Ovary (tissue), 7 donors: ENCODE measurements at regions not wholly inside any gene's neighbourhood (a gene's known extent, or its start where the extent isn't known, plus 50 kb on each side); places are given as distances from the start of the nearest gene placed in this dataset.

Experiments
- DNase-seq, 5 donors: peaks; one replicate each; pipeline ENCODE4 v3.0.0-alpha.2; 2019 to 2020
- H3K27ac ChIP-seq, 2 donors: fragments of 200-600 bp; one replicate each; pipeline versions ENCODE4 v1.5.1 to v1.8.0; 2019 to 2022
- H3K27me3 ChIP-seq: fragments of 200-600 bp; one replicate; pipeline ENCODE4 v1.8.0; 2022
- H3K36me3 ChIP-seq: fragments of 200-600 bp; sonication (generic); one replicate; pipeline ENCODE4 v1.5.1; 2019
- H3K4me1 ChIP-seq: one replicate; pipeline ENCODE4 v1.8.1; 2013; ENCODE audit warnings: mild to moderate bottlenecking, moderate library complexity; ENCODE audit not compliant: insufficient read depth
- H3K4me3 ChIP-seq: fragments of 200-600 bp; sonication (generic); one replicate; pipeline ENCODE4 v1.5.1; 2017
- H3K9me3 ChIP-seq, 2 donors: fragments of 200-600 bp in 1 of 2; sonication (generic) in 1 of 2; one replicate each; pipeline versions ENCODE4 v1.5.1 to v1.8.1; 2013 to 2019; ENCODE audit warnings: mild to moderate bottlenecking in 1 of 2, moderate library complexity in 1 of 2
- CTCF ChIP-seq, 3 donors: fragments of 450-650 bp in 2 of 3; fragments of 200-600 bp in 1 of 3; IDR thresholded peaks; one replicate each; pipeline versions ENCODE4 v1.5.1 to v1.8.0; 2016 to 2022; ENCODE audit warnings: antibody characterized with exemption in 3 of 3, mild to moderate bottlenecking in 1 of 3
- EP300 ChIP-seq: sonication (generic); formaldehyde crosslinking; IDR thresholded peaks from one replicate; pipeline ENCODE4 v1.6.1; 2017; ENCODE audit warnings: antibody characterized with exemption
- POLR2A ChIP-seq: fragments of 450-650 bp; IDR thresholded peaks from one replicate; pipeline ENCODE4 v1.6.1; 2017; ENCODE audit warnings: antibody characterized with exemption, mild to moderate bottlenecking, moderate library complexity
- WGBS, 3 donors: extraction: QIAGEN DNeasy Blood & Tissue Kit in 1 of 3; methylation state at CpG; one replicate each; pipeline versions ENCODE4 v1.1.5 to v1.1.7; 2013 to 2017; 5-methylcytosine and 5-hydroxymethylcytosine counted together
- intact Hi-C, 4 donors: fragments of 100-400 bp; cut with DNase I; formaldehyde crosslinking; loops; one replicate each; pipeline versions ENCODE4 v1.11.0 to v1.15.1; 2022 to 2023
- donor health status: DM: no; HTN: no; CAD: no; lungs with moderate emphysema.
- donor health status: DM: no; HTN: no; CAD: no.
- donor health status: Bipolar disorder and iron deficiency.
- donor health status: DM: no; HTN: no; CAD: no.
- donor health status: DM: yes; HTN: yes; CAD: no.

GRCh38 chr4:177569434-177569833, 127.2 kb upstream of the AGA start:
- H3K9me3 ChIP-seq, result no peaks in the 10 kb centered on the region
- H3K27me3 ChIP-seq, result no peaks in the 10 kb centered on the region
- H3K4me3 ChIP-seq, result no peak overlapping the region
- peaks cover 2% of the 10 kb centered on the region for H3K4me1 ChIP-seq
- no peak for DNase-seq
- no peaks in the 10 kb centered on the region for H3K36me3 ChIP-seq
- 7 to 11% (median 8%) methylated on average over 1 of the region's 1 CpG for WGBS, 3 donors
- H3K27ac ChIP-seq, result no peak overlapping the region
- TF ChIP-seq POLR2A, result no peak
- intact Hi-C loops, result no loop called here

GRCh38 chr4:177573507-177573906, 131.3 kb upstream of the AGA start:
- WGBS, 3 donors, result 94 to 98% (median 96%) methylated on average over 2 of the region's 2 CpGs
- Histone ChIP-seq H3K4me3 (no peak overlapping the region), H3K9me3 (no peaks in the 10 kb centered on the region), H3K27me3 (no peaks in the 10 kb centered on the region), H3K36me3 (no peaks in the 10 kb centered on the region), H3K27ac (no peak overlapping the region), H3K4me1 (peaks cover 2% of the 10 kb centered on the region)
- intact Hi-C loops, result no loop called here
- DNase-seq, result no peak
- TF ChIP-seq CTCF (IDR thresholded peaks at IDR 0.05), result no peak
- TF ChIP-seq POLR2A, result no peak
- TF ChIP-seq EP300, result no peak

- no peak overlapping the region for H3K4me3 ChIP-seq
- intact Hi-C loops, result no loop called here
- no peak overlapping the region for H3K27ac ChIP-seq
- peaks cover 2% of the 10 kb centered on the region for H3K4me1 ChIP-seq
- TF ChIP-seq POLR2A (no peak), CTCF (IDR thresholded peaks at IDR 0.05) (no peak), EP300 (no peak)
- 83 to 86% (median 86%) methylated on average over 8 of the region's 8 CpGs for WGBS, 3 donors
- no peaks in the 10 kb centered on the region for H3K36me3 ChIP-seq
- H3K27me3 ChIP-seq, result no peaks in the 10 kb centered on the region
- DNase-seq, result no peak
- H3K9me3 ChIP-seq, result no peaks in the 10 kb centered on the region
These were observed 132.2 kb upstream of the AGA start for GRCh38 chr4:177574446-177574845.

DNA sequence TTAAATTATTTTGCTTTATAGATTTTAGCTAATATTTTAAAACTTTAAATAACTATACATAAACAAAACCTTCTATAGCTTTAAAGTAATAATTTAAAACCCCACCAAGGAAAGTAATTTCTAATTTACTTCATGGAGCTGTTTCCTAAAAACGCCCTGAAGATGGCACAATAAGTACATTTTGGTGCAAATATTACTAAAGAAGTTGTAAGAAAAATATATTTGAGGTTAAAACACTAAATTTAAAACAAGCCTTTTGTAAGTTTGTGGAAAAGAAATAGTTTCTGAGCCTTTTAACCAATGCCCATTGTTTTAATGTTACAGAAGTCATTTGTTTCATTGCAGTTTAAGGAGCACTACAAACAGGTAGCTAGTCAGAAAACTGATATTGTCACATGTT, 137.4 kb upstream of the AGA start:
- Histone ChIP-seq H3K4me1 (no peaks in the 10 kb centered on the region), H3K9me3 (no peaks in the 10 kb centered on the region), H3K36me3 (no peaks in the 10 kb centered on the region), H3K27ac (no peak overlapping the region), H3K4me3 (no peak overlapping the region), H3K27me3 (no peaks in the 10 kb centered on the region)
- intact Hi-C loops, result no loop called here
- no peak for TF ChIP-seq EP300
- no peak for TF ChIP-seq POLR2A
- TF ChIP-seq CTCF (IDR thresholded peaks at IDR 0.05), result no peak
- 41 to 54% (median 46%) methylated on average over 1 of the region's 1 CpG for WGBS, 3 donors
- DNase-seq, result no peak

DNA sequence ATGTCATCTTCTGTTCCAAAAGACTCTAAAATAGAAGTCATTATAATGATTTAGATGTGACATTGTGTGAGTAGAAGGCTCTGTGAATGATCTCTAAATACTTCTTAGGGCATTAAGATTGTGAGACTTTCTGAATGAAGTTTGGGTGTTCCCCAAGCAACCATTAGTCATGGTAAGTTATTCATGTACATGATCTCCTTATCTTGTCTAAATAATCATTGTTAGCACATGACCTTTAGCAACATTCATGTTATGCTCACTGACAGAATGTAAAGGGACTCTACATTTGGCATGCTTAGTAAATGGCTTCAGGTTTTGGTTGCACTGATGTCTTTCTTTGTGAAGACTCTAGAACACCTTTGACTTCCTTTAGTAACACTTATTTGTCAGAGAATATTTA, 140.8 kb upstream of the AGA start:
- intact Hi-C loops, result no loop called here
- Histone ChIP-seq H3K9me3 (no peaks in the 10 kb centered on the region), H3K4me1 (no peaks in the 10 kb centered on the region), H3K36me3 (no peaks in the 10 kb centered on the region), H3K27ac (no peak overlapping the region), H3K4me3 (no peak overlapping the region), H3K27me3 (no peaks in the 10 kb centered on the region)
- TF ChIP-seq EP300, result no peak
- no peak for TF ChIP-seq POLR2A
- no peak for TF ChIP-seq CTCF (IDR thresholded peaks at IDR 0.05)
- no peak for DNase-seq
